ENCODE measurements at regions not wholly inside any gene's neighbourhood (a gene's known extent, or its start where the extent isn't known, plus 50 kb on each side); places are given as distances from the start of the nearest gene placed in this dataset.
"Not testable (repeated sequence)": the region's sequence is repeated elsewhere in the genome, so short reads cannot be mapped to it uniquely, and the experiment has no call there.

- DNase-seq, result no peak
Measured at GRCh38 chr2:57182916-57183315, 863.7 kb upstream of the VRK2 start.

GRCh38 chr2:57185568-57185967 lies 861.0 kb upstream of the VRK2 start:
- no peak for DNase-seq

- no peak for DNase-seq
Measured at GRCh38 chr2:57190007-57190406, 856.6 kb upstream of the VRK2 start.

- DNase-seq, result no peak
Measured at GRCh38 chr2:57199663-57200062, 846.9 kb upstream of the VRK2 start.

- DNase-seq, result no peak
Measured at GRCh38 chr2:57204364-57204763, 842.2 kb upstream of the VRK2 start.

- DNase-seq, result no peak
Measured at GRCh38 chr2:57205241-57205640, 841.4 kb upstream of the VRK2 start.

- DNase-seq, result no peak
Measured at GRCh38 chr2:57207191-57207590, 839.4 kb upstream of the VRK2 start.

- no peak for DNase-seq
Measured at GRCh38 chr2:57209799-57210198, 836.8 kb upstream of the VRK2 start.

- no peak for DNase-seq
Measured at GRCh38 chr2:57210855-57211254, 835.8 kb upstream of the VRK2 start.

- DNase-seq, result no peak
Measured at GRCh38 chr2:57217013-57217412, 829.6 kb upstream of the VRK2 start.

GRCh38 chr2:57218206-57218605 lies 828.4 kb upstream of the VRK2 start:
- no peak for DNase-seq

GRCh38 chr2:57229706-57230105 lies 816.9 kb upstream of the VRK2 start:
- DNase-seq, result not testable (repeated sequence)

- DNase-seq, result not testable (repeated sequence)
Measured at GRCh38 chr2:57232341-57232740, 814.3 kb upstream of the VRK2 start.

GRCh38 chr2:57251495-57251894 lies 795.1 kb upstream of the VRK2 start:
- DNase-seq, result not testable (repeated sequence)

GRCh38 chr2:57276408-57276807 lies 770.2 kb upstream of the VRK2 start:
- not testable (repeated sequence) for DNase-seq

GRCh38 chr2:57278451-57278850 lies 768.2 kb upstream of the VRK2 start:
- no peak for DNase-seq

- DNase-seq, result no peak
Measured at GRCh38 chr2:57291209-57291608, 755.4 kb upstream of the VRK2 start.

GRCh38 chr2:57296795-57297517 lies 749.6 kb upstream of the VRK2 start:
- no peak for DNase-seq

GRCh38 chr2:57313678-57314077 lies 732.9 kb upstream of the VRK2 start:
- DNase-seq, result no peak

GRCh38 chr2:57314682-57315081 lies 731.9 kb upstream of the VRK2 start:
- no peak for DNase-seq

- no peak for DNase-seq
Measured at GRCh38 chr2:57330447-57330846, 716.2 kb upstream of the VRK2 start.

GRCh38 chr2:57333221-57333620 lies 713.4 kb upstream of the VRK2 start:
- no peak for DNase-seq

- DNase-seq, result no peak
Measured at GRCh38 chr2:57343391-57344006, 703.1 kb upstream of the VRK2 start.

- DNase-seq, result no peak
Measured at GRCh38 chr2:57368190-57368589, 678.4 kb upstream of the VRK2 start.
